GM06990 (cell line): ENCODE measurements at regions not wholly inside any gene's neighbourhood (a gene's known extent, or its start where the extent isn't known, plus 50 kb on each side); places are given as distances from the start of the nearest gene placed in this dataset.

Experiments
- DNase-seq: peaks from one replicate; pipeline ENCODE4 v3.0.0-alpha.2; 2011; ENCODE audit not compliant: insufficient read length; ENCODE audit errors: extremely low read depth
- H3K27me3 ChIP-seq: replicated peaks from 2 replicates; pipeline ENCODE4 v1.6.0; 2011; ENCODE audit warnings: low read length; ENCODE audit not compliant: control insufficient read depth, insufficient read depth
- H3K36me3 ChIP-seq: 2 replicates; pipeline ENCODE4 v1.5.1; 2011; ENCODE audit warnings: low read length; ENCODE audit not compliant: control insufficient read depth, insufficient read depth
- H3K4me3 ChIP-seq: replicated peaks from 2 replicates; pipeline ENCODE4 v1.5.1; 2011; ENCODE audit warnings: low read depth, mild to moderate bottlenecking, control low read depth, low read length
- TF ChIP-seq, protein P1 (sequence below): IDR thresholded peaks from 2 replicates; pipeline ENCODE4 v1.5.1; 2011; ENCODE audit warnings: low read length, control low read depth, mild to moderate bottlenecking, inconsistent platforms; ENCODE audit not compliant: insufficient read depth, poor library complexity, severe bottlenecking

DNA sequence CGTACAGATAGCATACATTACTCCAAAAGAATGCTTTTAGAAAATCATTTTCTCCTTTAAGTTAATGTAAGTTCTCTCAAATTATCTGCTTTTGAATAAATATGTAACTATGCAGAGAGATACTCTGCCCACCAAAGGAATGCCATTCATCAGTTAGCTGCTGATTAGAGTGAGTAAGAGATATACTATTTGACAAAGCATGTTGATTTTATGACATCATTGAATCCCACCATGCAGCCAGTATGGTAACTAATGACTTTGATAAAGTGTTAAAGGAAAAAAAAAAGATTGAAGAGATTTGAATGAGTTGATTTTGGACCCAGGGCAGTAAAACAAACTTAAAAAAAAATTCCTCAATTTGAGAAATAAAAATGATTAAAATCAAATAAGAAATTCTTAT is 521.5 kb downstream of the SLITRK6 start:
- no peak for DNase-seq
- Histone ChIP-seq H3K27me3 (no peaks in the 10 kb centered on the region), H3K4me3 (no peak overlapping the region), H3K36me3 (no peaks in the 10 kb centered on the region)
- TF ChIP-seq, protein P1, sequence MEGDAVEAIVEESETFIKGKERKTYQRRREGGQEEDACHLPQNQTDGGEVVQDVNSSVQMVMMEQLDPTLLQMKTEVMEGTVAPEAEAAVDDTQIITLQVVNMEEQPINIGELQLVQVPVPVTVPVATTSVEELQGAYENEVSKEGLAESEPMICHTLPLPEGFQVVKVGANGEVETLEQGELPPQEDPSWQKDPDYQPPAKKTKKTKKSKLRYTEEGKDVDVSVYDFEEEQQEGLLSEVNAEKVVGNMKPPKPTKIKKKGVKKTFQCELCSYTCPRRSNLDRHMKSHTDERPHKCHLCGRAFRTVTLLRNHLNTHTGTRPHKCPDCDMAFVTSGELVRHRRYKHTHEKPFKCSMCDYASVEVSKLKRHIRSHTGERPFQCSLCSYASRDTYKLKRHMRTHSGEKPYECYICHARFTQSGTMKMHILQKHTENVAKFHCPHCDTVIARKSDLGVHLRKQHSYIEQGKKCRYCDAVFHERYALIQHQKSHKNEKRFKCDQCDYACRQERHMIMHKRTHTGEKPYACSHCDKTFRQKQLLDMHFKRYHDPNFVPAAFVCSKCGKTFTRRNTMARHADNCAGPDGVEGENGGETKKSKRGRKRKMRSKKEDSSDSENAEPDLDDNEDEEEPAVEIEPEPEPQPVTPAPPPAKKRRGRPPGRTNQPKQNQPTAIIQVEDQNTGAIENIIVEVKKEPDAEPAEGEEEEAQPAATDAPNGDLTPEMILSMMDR: no peak

DNA sequence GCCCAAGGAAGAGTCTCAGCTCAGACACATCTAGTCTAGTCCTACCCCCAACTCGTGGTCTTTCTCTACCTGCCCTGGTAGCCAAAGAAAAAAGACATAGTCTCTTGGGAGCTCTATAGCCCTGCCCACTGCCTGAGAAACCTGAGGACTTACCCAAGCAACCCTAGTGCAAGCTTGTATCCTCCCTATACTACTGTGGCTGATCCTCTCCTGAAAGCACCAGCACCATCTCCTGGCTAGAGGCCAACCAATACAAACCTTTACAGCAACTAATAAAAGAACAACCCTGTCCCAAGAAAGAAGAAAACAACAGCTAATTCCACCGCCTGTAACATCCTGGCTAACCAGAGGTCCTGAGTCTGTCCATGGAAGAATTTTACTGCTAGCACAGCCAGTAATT is 532.4 kb downstream of the SLITRK6 start:
- no peak for DNase-seq
- Histone ChIP-seq H3K4me3 (no peak overlapping the region), H3K36me3 (no peaks in the 10 kb centered on the region), H3K27me3 (no peaks in the 10 kb centered on the region)
- TF ChIP-seq, protein P1: no peak

GRCh38 chr13:85266331-85266730 is 532.9 kb downstream of the SLITRK6 start:
- DNase-seq: no peak
- Histone ChIP-seq H3K36me3 (no peaks in the 10 kb centered on the region), H3K4me3 (no peak overlapping the region), H3K27me3 (no peaks in the 10 kb centered on the region)
- TF ChIP-seq, protein P1: no peak

DNA sequence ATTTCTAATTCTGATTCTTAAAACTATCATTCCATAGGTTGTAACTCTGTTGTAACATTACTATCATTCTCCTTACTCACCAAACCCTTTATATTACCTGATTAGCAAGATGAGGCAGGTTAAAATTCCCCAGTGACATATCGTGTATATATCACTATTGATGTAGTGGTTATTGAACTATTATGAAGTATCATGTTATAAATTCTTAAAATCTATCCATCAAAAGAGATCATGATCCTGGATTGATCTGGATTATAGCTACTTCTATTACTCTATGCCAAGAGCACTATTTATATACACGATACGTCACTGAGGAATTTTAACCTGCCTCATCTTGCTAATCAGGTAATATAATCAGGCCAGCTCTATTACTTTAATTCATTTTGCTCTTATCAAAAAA is 533.9 kb downstream of the SLITRK6 start:
- TF ChIP-seq, protein P1: no peak
- Histone ChIP-seq H3K4me3 (no peak overlapping the region), H3K36me3 (no peaks in the 10 kb centered on the region), H3K27me3 (no peaks in the 10 kb centered on the region)
- no peak for DNase-seq

- Histone ChIP-seq H3K27me3 (no peaks in the 10 kb centered on the region), H3K4me3 (no peak overlapping the region), H3K36me3 (no peaks in the 10 kb centered on the region)
- TF ChIP-seq, protein P1: no peak
- DNase-seq: no peak
Measured at GRCh38 chr13:85262499-85262898, 536.7 kb downstream of the SLITRK6 start.

DNA sequence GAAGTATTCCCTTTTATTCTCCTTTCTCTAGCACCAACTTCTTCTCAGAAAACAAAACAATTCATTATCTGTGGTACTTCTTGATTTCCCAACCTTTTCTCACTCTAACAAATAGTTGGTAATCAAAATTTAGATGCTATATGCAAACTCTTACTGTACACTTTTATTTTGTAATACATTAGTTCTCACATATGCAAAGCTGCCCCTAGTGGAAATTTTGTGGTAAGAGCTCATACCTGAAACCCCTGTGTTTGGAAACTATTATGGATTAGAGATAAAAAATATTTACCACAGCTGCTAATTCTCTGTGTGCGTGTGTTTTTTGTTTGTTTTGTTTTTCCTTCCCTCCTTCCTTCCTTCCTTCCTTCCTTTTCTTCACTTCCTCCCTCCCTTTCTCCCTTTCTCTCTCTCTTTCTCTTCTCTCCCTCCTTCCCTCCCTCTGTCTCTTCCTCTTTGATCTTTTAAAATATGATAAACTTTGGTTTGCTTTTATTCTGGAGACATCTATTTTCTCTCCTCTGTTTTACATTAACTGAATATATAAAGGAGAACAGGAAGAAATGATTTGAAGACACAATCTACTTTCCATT is 537.4 kb downstream of the SLITRK6 start:
- no peak overlapping the region for H3K4me3 ChIP-seq
- H3K27me3 ChIP-seq: no peaks in the 10 kb centered on the region
- no peak for DNase-seq
- H3K36me3 ChIP-seq: no peaks in the 10 kb centered on the region
- TF ChIP-seq, protein P1: no peak
